DND-41 (cell line): ENCODE measurements at regions not wholly inside any gene's neighbourhood (a gene's known extent, or its start where the extent isn't known, plus 50 kb on each side); places are given as distances from the start of the nearest gene placed in this dataset.

Experiments used
- CTCF ChIP-seq: IDR thresholded peaks from 2 replicates; pipeline ENCODE4 v1.5.1; 2012; ENCODE audit warnings: borderline replicate concordance, low read length, moderate library complexity, mild to moderate bottlenecking; ENCODE audit not compliant: poor library complexity, severe bottlenecking; ENCODE audit errors: extremely low read depth
- EZH2 ChIP-seq: IDR thresholded peaks from 3 replicates; pipeline ENCODE4 v1.6.1; 2012; ENCODE audit warnings: borderline replicate concordance, low read depth, mild to moderate bottlenecking, moderate library complexity, low read length, inconsistent platforms; ENCODE audit not compliant: severe bottlenecking

GRCh38 chr1:29842130-29842529, 605.8 kb downstream of the PTPRU start:
- no peak for TF ChIP-seq CTCF
- TF ChIP-seq EZH2: no peak
